Activated T-helper 17 cell treated with anti-CD3 and anti-CD28 coated beads, Interleukin-2, amount 50 U/mL, for 72 hours (primary cell): ENCODE measurements at regions not wholly inside any gene's neighbourhood (a gene's known extent, or its start where the extent isn't known, plus 50 kb on each side); places are given as distances from the start of the nearest gene placed in this dataset.

Source experiments
- ATAC-seq: fragments of 150-1000 bp; cut with Tn5 transposase; replicated peaks from 2 replicates; pipeline ENCODE4 v1.10.0; 2021; ENCODE audit warnings: mild to moderate bottlenecking, moderate library complexity
- H3K27ac Mint-ChIP-seq: one replicate; pipeline ENCODE4 v1.8.0; 2022; ENCODE audit warnings: mixed read lengths
- H3K27me3 Mint-ChIP-seq: one replicate; pipeline ENCODE4 v1.8.0; 2022; ENCODE audit warnings: mixed read lengths
- H3K36me3 Mint-ChIP-seq: one replicate; pipeline ENCODE4 v1.8.0; 2022; ENCODE audit warnings: low read depth, mild to moderate bottlenecking, mixed read lengths
- H3K4me1 Mint-ChIP-seq: one replicate; pipeline ENCODE4 v1.8.0; 2022; ENCODE audit warnings: mixed read lengths
- H3K4me3 Mint-ChIP-seq: one replicate; pipeline ENCODE4 v1.8.0; 2022; ENCODE audit warnings: mild to moderate bottlenecking, mixed read lengths
- H3K9me3 Mint-ChIP-seq: one replicate; pipeline ENCODE4 v1.8.0; 2022; ENCODE audit warnings: mixed read lengths

- Mint-ChIP-seq H3K9me3 (peaks cover 4% of the 10 kb centered on the region), H3K27ac (no peak overlapping the region), H3K4me3 (no peak overlapping the region), H3K27me3 (peaks cover 20% of the 10 kb centered on the region), H3K36me3 (no peaks in the 10 kb centered on the region), H3K4me1 (no peaks in the 10 kb centered on the region)
- peak; percentile 19 for ATAC-seq
These were observed 102.4 kb downstream of the TMCO5A start for GRCh38 chr15:38036790-38037338.

- Mint-ChIP-seq H3K9me3 (peaks cover 4% of the 10 kb centered on the region), H3K4me3 (no peak overlapping the region), H3K27ac (no peak overlapping the region), H3K36me3 (no peaks in the 10 kb centered on the region), H3K27me3 (peaks cover 20% of the 10 kb centered on the region), H3K4me1 (no peaks in the 10 kb centered on the region)
- ATAC-seq = no peak
These were observed 104.4 kb downstream of the TMCO5A start for GRCh38 chr15:38038659-38039442.

DNA sequence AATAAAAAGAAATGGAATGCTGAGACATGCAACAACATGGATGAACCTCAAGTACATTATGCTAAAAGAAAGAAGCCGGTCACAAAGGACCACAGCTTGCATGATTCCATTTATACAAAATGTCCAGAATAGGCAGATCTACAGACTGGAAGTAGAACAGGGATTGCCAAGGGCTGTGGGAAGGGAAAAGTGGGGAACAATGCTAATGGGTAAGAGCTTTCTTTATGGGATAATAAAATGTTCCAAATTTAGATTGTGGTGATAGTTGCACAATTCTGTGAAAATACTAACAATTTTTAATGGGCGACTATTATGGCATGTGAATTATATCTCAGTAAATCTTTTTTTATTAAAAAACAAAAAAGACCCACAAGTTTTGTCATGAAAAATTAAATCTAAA is 106.2 kb downstream of the TMCO5A start:
- Mint-ChIP-seq H3K36me3 (no peaks in the 10 kb centered on the region), H3K4me1 (no peaks in the 10 kb centered on the region), H3K27me3 (peaks cover 13% of the 10 kb centered on the region), H3K4me3 (no peak overlapping the region), H3K27ac (no peak overlapping the region), H3K9me3 (peaks cover 4% of the 10 kb centered on the region)
- ATAC-seq = no peak

GRCh38 chr15:38041576-38041975 is 107.1 kb downstream of the TMCO5A start:
- H3K4me3 Mint-ChIP-seq = no peak overlapping the region
- ATAC-seq = no peak
- H3K27me3 Mint-ChIP-seq = peaks cover 6% of the 10 kb centered on the region
- no peaks in the 10 kb centered on the region for H3K4me1 Mint-ChIP-seq
- H3K9me3 Mint-ChIP-seq = peaks cover 1% of the 10 kb centered on the region
- no peak overlapping the region for H3K27ac Mint-ChIP-seq
- H3K36me3 Mint-ChIP-seq = no peaks in the 10 kb centered on the region

- H3K4me1 Mint-ChIP-seq = no peaks in the 10 kb centered on the region
- H3K27me3 Mint-ChIP-seq = peaks cover 3% of the 10 kb centered on the region
- H3K36me3 Mint-ChIP-seq = no peaks in the 10 kb centered on the region
- no peaks in the 10 kb centered on the region for H3K9me3 Mint-ChIP-seq
- ATAC-seq = no peak
- no peak overlapping the region for H3K27ac Mint-ChIP-seq
- no peak overlapping the region for H3K4me3 Mint-ChIP-seq
These were observed 107.8 kb downstream of the TMCO5A start for GRCh38 chr15:38042211-38042610.

DNA sequence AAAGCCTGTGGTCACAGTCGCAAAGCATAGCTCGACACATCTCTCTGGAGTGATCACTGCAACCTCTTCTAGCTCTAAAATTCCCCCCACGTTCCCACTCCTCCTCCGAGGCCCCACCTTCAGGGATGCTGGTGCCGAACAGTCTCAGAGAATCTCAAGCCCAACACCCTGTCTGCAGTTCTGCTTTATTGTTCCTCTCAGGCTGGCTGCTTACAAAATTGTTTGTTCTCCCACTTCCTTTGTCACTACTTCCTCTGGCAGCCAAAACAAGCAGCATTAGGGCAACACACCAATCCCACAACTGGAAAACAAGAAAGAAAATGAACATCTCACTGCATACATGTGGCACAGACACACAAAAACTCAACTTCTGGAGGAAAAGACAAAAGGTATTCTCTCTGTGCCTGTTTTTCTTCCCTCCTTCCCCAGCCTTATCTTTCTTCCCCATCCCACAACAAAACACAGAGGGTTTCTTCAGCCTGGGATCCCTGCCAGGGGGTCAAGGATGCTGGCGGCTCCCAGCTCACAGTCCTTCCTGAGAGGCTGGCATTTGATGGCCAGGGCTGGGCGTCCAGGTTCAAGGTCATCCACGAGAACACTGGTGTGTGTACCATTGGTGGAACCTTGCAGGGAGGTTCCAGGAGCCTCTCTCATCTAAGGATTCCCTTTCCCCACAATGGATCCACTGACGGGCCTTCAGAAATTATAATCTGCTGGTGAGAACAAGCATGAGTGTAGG is 108.4 kb downstream of the TMCO5A start:
- no peaks in the 10 kb centered on the region for H3K4me1 Mint-ChIP-seq
- no peak overlapping the region for H3K27ac Mint-ChIP-seq
- ATAC-seq = no peak
- no peaks in the 10 kb centered on the region for H3K36me3 Mint-ChIP-seq
- H3K9me3 Mint-ChIP-seq = no peaks in the 10 kb centered on the region
- no peak overlapping the region for H3K4me3 Mint-ChIP-seq
- no peaks in the 10 kb centered on the region for H3K27me3 Mint-ChIP-seq

- no peak overlapping the region for H3K4me3 Mint-ChIP-seq
- peaks cover 5% of the 10 kb centered on the region for H3K4me1 Mint-ChIP-seq
- H3K9me3 Mint-ChIP-seq = no peaks in the 10 kb centered on the region
- H3K27ac Mint-ChIP-seq = no peak overlapping the region
- H3K27me3 Mint-ChIP-seq = no peaks in the 10 kb centered on the region
- no peaks in the 10 kb centered on the region for H3K36me3 Mint-ChIP-seq
- ATAC-seq = no peak
These were observed 112.0 kb downstream of the TMCO5A start for GRCh38 chr15:38046257-38047051.

- no peak overlapping the region for H3K4me3 Mint-ChIP-seq
- peak; percentile 62 for ATAC-seq
- peaks cover 5% of the 10 kb centered on the region for H3K4me1 Mint-ChIP-seq
- H3K27me3 Mint-ChIP-seq = no peaks in the 10 kb centered on the region
- no peaks in the 10 kb centered on the region for H3K36me3 Mint-ChIP-seq
- no peaks in the 10 kb centered on the region for H3K9me3 Mint-ChIP-seq
- no peak overlapping the region for H3K27ac Mint-ChIP-seq
These were observed 113.6 kb downstream of the TMCO5A start for GRCh38 chr15:38048001-38048455.

DNA sequence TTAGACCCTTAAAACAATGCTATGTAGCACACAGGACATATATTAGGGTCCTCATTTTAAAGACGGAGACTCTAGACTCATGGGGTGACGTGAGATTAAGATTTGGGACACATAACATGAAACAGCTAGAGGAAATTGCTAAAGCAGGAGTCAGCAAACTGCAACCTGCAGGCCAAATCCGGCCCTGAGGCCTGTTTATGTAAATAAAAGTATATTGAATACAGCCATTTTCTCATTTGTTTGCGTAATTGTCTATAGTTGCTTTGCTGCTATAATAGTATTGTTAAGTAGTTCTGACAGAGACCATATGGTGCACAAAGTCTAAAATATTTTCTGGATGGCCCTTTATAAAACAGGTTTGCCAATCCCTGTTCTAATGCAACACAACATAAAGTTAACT is 115.5 kb downstream of the TMCO5A start:
- Mint-ChIP-seq H3K36me3 (no peaks in the 10 kb centered on the region), H3K4me3 (no peak overlapping the region), H3K4me1 (peaks cover 5% of the 10 kb centered on the region), H3K27ac (no peak overlapping the region), H3K27me3 (peaks cover under 1% of the 10 kb centered on the region), H3K9me3 (no peaks in the 10 kb centered on the region)
- ATAC-seq = no peak

- no peak overlapping the region for H3K27ac Mint-ChIP-seq
- H3K27me3 Mint-ChIP-seq = peaks cover 3% of the 10 kb centered on the region
- no peaks in the 10 kb centered on the region for H3K36me3 Mint-ChIP-seq
- H3K4me3 Mint-ChIP-seq = no peak overlapping the region
- H3K4me1 Mint-ChIP-seq = peaks cover 5% of the 10 kb centered on the region
- H3K9me3 Mint-ChIP-seq = no peaks in the 10 kb centered on the region
- ATAC-seq = peak; percentile 51
These were observed 116.3 kb downstream of the TMCO5A start for GRCh38 chr15:38050529-38051448.

DNA sequence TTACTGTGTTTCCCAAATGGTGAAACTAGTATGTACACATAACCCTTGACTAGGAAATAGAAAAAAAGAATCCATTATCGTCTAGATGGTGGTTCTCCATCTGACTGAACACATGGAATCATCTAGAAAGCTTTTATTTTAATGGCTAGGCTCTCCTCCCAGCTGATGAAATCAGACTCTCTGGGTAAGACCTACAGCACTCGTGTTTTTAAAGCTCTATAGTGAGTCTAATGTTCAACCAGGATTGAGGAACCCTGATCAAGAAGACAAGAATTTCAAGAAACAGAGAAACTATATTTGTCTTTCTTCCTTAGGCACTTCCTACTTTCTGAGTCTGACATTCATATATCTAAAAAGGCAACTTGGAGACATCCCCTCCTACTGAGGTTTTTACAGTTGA is 118.8 kb downstream of the TMCO5A start:
- ATAC-seq = no peak
- Mint-ChIP-seq H3K27ac (no peak overlapping the region), H3K4me3 (no peak overlapping the region), H3K36me3 (no peaks in the 10 kb centered on the region), H3K27me3 (peaks cover 10% of the 10 kb centered on the region), H3K4me1 (peaks cover 5% of the 10 kb centered on the region), H3K9me3 (no peaks in the 10 kb centered on the region)

- no peak overlapping the region for H3K4me3 Mint-ChIP-seq
- no peaks in the 10 kb centered on the region for H3K9me3 Mint-ChIP-seq
- ATAC-seq = no peak
- H3K27me3 Mint-ChIP-seq = peaks cover 11% of the 10 kb centered on the region
- H3K4me1 Mint-ChIP-seq = peaks cover 5% of the 10 kb centered on the region
- H3K27ac Mint-ChIP-seq = no peak overlapping the region
- H3K36me3 Mint-ChIP-seq = no peaks in the 10 kb centered on the region
These were observed 119.3 kb downstream of the TMCO5A start for GRCh38 chr15:38053776-38054175.

DNA sequence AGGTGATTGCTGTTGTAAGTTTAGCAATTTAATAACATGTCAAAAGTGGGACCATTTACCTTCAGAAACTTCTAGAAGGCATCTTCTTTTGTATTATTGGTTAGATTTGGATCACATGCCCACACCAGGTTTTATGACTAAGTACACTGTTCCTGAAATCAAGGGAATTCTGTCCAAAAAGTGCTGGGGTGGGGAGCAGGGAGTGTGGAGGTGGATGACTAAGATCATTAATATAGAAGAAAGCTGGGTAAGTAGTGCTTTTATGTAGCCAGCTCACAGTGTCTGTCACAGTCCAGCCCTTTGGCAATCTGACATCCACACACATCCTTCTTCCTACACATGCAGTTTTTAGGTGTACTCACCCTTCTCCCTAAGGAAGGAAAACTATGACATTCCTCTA is 120.0 kb downstream of the TMCO5A start:
- Mint-ChIP-seq H3K36me3 (no peaks in the 10 kb centered on the region), H3K4me1 (peaks cover 5% of the 10 kb centered on the region), H3K27ac (no peak overlapping the region), H3K9me3 (no peaks in the 10 kb centered on the region), H3K4me3 (no peak overlapping the region), H3K27me3 (peaks cover 15% of the 10 kb centered on the region)
- no peak for ATAC-seq
